Eye (tissue), 1 donor: ENCODE measurements at regions not wholly inside any gene's neighbourhood (a gene's known extent, or its start where the extent isn't known, plus 50 kb on each side); places are given as distances from the start of the nearest gene placed in this dataset.
"Not testable (repeated sequence)": the region's sequence is repeated elsewhere in the genome, so short reads cannot be mapped to it uniquely, and the experiment has no call there.

ENCODE experiments used
- DNase-seq: peaks from one replicate; pipeline ENCODE4 v3.0.0-alpha.2; 2015

DNA sequence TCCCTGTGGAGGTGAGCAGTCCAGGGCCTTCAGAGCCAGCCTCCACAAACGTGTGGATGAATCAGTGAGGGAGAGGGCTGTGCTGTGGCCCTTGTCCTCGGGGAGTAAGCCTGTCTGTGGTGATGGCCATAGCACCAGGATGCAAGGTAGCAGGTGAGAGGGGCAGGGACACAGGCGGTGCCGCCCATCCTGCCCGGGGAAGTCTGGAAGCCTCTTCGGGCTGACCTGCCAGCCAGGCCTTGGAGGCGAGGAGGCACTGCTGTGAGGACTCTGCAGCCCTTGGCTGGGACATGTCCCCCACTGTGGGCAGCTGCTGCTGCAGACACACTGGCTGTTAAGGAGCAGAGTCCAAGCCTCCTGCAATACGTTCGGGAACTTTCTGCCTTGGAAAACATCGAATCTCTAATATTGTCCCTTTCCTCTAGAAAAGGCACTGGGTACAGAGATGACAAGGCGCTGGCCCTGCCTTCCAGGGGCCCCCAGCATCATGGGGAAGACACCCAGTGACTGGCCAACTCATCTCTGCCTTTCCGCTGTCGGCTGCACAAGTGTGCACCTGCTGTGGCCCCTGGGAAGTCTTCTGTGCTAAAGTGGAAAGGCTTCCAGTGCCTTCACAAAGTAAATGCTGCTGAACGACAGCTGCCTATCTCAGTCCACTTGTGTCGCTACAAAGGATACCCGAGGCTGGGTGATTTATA, 101.4 kb downstream of the ADRA2C start:
- no peak for DNase-seq

DNA sequence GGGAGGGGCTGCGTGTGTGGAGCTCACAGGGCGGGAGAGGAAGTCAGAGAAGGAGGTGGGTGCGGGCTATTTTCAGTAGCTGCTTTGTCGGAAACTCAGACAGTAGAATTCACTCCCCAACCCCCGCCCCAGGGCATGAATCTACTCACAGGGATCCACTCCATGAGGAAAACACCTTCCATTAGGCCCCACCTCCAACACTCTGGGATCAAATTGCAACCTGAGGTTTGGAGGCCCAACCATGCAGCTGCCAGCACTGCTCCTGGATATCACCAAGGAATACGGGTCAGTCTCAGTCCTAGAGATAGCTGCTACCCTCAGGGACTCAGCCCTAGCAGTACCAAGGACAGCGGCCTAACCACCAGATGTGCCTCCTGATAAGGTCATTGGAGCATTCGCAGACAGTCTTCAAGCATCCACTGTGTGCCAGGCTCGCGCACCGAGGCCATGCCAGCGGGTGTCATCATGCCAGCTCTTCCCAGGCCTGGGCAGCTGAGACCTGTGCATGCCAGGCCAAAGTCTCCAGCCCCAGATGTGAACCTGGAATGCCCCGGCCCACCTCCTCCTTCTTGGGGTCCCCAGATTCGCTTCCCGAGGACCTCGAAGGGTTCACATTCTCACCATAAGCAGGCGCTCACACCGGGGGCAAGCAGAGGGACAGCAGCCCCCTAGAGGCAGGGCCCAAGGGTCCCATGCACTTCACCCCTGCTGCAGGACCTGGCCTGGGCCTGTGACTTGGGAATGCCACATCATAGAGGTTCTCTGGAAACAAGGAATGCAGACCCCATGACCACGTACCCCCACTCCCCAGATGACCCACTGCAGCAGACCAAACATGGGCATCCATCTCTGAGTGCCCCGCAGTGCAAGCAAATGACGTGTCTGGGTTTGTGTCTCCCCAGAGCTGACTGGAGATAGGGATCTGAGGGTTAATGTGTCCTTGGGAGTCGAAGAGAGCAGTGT, 102.3 kb downstream of the ADRA2C start:
- DNase-seq = peak; percentile 61

DNA sequence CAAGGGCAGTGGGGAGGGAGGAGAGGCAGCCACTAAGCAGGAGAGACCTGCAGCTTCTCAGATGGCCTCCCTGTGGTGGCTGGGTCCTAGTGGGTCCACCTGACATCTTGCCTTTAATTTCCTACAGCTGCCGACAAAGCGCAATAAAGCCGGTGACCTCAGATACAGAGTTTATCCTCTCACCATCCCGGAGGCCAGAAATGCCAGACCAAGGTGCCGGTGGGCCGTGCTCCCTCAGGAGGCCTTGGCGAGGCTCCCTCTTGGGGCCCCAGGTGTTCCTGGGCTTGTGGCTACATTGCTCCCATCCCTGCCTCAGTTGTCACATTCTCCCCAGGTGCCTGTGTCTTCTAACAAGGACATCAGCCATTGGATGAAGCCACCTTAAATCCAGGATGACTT, 103.0 kb downstream of the ADRA2C start:
- DNase-seq = no peak

DNA sequence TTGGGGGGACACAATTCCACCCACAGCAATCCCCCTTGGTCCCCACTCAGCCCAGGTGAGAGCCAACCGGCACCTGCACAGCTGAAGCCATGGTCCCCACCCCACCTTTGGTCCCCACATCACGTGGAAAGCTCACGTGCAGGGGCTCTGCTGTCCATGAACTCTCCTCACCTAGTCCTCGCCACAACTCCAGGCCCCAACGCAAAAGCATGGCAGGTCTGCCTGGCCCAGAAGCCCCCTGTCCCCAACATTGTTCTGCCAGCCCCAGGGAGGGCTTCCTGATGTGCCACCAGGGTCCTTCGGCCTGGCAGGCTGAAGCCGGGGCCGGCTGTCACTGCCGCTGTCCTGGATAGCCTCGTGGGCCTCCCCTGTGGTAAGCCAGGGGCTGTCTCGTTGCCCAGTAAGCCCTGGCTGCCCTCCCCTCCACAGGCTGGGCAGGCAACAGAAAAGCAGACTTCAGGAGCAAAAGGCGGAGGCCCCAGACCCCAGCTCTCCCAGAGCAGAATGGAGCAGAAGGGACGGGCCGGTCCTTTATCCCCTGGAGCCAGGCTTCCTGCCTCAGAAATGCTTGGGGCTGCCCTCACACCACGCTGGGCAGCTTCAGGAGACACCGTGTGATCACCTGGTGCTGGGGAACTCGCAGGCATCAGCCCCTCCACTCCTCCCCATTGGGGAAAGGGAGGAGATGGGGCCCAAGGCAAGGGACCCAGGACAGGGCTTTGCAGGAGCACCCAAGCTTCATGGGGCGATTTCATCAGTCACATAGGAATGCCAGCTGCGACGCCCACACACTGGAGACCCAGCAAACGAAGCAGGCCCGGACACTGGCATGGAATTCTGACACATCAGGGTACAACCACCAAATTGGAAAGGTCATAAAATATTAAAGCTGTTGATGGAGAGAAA, 103.7 kb downstream of the ADRA2C start:
- no peak for DNase-seq

DNA sequence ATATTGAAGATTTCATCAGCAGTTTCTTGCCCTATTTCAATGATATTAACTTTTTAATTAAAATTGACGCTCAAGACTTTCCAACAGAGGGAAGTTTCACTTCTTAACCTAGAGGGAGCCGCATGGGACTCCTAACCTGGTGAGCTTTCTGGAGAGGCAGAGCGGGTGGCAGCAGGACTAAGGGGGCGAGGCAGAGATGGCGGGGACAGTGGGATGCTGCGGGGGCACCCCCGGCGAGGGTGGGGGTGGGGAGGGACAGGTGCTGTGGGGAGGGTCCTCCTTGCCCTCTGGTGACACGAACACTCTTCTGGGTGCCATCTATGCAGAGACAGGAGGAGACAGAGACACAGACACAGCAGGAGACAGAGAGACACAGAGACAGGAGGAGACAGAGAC, 104.4 kb downstream of the ADRA2C start:
- DNase-seq = no peak

DNA sequence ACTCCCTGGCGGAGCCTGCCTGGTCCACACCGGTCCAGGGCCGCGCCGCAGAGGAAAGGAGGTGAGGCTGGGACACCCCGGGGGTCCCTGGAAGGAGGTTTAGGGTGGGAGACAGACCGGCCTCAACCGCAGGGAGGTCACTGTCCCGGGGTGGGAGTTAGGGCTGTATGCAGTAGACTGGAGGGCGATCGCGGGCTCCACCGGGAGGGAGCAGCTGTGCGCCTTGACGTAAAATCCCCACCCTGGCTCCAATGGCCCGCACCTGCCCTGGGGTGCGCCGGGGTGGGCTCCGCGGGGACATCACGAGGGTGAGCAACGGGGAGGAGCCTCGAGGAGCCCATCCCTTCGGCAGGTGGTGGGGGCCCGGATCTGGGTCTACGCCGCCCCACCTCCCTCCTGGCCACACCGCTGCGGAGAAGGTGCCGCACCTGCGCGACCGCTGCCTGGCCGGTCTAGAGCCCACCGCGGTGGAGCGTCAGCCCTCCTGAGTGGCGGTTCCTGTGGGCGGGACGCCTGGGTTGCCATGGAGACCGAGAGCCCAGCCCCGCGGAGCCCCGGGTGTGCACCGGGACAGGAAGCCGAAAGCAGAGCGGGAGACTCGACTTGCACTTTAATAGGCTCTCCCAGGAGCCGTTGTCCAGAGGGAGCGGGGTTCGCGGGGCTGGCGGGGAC, 105.1 kb downstream of the ADRA2C start:
- peak; percentile 67 for DNase-seq

DNA sequence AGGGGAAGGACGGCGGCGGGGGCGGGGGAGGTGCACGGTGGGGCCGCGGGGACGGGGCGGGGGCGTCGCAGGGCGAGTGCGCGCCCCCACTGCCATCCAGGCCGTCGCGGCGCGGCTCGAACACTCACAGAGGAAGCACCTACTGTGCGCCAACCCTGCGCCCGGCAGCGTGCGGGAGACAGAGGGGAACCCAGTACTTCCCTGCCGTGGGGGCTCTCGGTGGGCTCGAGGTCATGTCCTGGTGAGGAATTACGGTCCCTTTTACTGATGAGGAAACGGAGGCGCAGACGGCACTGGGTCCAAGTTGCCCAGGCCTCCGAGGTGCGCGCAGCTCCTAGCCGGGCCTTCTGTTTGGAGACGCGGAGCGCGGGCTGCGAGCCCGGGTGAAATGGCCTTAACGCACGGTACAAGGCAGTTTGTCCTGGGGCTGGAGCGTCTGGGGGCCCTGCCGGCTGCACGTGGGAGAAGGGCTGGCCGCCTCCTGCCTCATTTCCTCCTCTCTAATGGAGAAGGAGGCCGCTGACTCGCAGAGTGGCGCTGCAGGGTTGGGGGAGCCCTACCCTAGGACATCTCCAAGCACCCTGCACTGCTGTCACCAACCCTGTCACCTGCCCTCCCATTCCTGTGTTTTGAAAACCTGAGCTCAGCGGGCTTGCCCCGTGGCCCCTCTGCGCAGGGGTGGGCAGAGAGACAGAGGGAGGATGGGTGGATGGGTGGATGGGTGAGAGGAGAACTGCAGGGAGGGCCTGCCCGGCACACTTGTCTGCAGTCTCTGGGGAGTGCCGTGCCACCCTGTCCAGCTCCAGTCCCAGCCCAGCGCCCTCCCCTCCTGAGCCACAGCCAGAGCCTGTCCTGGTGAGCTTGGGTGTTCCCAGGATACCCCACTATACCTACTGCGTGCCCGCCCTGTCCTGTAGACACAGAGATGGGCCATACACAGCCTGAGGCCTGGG, 106.0 kb downstream of the ADRA2C start:
- no peak for DNase-seq

DNA sequence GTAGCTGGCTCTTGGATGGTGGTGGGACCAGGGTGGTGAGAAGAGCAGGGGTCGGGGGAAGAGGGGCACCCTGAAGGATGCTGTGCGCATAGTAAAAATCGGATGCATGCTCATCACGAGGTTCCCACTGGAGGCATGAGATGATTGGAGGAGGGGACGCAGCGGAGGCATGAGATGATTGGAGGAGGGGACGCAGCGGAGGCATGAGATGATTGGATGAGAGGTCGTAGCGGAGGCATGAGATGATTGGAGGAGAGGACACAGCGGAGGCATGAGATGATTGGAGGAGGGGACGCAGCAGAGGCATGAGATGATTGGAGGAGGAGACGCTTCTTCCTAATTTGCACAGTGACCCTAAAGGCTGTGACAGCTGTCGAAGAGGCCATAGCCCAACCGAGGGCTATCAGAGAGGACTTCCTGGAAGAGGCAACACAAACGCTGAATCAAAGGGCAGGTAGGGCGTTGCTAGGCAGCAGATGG, 106.7 kb downstream of the ADRA2C start:
- no peak for DNase-seq

DNA sequence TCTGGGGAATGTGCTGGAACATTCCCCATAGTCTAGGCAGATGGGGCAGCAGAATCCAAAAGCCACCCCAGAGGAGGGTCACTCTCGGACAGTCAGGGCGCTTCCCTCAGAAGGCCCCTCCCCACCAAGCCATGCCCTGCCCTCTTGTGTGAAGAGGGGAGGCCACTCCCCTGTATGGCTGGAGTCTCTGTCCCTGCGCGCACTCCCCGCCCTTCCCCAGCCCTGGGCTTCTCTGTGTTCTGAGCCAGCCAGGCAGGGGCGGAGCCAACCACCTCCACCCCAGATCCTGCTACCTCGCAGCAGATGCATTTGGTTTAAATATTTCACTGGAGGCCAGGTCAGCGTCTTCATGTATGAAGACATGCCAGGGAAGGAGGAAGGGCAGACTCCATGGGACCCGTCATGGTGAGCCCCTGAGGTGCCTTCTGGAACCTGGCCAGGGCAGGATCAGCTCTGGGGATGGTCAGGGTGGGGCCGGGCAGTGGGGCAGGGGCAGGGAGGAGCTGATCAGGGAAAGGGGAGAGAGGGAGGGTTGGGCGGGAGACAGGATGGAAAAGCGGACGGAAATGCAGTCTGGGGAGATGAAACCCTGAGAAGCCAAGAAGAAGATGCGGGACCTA, 107.3 kb downstream of the ADRA2C start:
- no peak for DNase-seq

DNA sequence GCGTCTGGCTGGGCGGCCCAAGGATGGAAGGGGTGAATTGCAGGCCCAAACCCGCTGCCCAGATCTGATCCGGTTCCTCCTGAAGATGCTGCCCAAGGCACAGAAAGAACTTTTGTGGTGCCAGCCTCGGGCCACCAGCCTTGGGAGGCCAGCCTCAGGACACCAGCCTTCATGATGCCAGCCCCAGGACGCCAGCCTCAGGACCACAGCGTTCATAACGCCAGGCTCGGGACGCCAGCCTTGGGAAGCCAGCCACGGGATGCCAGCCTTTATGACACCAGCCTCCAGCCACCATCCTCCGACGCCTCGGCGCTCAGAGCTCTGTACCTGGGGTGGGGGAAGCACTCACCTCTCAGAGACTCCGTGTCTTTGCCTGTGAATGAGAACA, 107.8 kb downstream of the ADRA2C start:
- DNase-seq = no peak

DNA sequence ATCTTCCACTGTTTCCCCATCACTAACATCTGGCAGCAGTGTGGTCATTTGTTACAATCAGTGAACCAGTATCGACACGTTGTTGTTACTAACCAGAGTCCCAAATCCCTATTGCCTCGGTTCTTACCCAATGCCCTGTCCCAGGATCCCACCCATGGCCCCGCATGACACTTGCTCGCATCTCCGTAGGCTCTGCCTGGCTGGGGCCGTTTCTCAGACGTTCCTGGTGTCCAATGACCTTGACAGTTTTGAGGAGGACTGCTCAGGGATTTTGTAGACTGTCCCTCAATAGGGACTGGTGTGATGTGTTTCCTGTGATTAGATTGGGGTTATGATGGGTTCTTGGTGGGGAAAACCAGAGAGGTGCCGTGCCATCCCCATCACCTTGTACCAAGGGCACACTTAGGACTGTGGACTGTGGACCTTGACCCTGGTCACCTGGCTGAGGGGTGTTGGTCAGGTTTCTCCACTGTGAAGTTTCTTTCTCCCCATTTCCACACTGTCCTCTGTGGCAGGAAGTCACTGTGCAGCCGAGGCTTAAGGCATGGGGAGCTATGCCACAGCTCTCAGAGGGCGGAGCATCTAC, 108.4 kb downstream of the ADRA2C start:
- DNase-seq = no peak

DNA sequence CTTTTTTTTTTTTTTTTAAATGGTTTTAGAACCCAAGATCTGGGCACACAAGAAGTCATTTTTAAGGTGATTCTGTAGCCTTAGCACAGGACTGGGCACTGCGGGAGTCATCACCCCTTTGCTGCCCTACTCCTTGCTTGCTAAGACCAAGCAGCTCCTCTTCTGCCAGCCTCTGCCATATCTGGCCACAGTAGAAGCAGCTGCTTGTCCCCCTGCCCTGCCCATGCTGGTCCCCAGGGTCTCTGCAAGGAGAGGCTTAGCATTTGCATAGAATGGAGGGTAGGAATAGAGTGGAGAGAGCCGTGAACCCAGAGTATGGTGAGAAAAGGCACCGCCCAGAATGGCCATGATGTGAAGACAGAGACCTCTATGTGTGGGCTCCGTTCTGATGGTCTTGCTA, 109.3 kb downstream of the ADRA2C start:
- DNase-seq = no peak

DNA sequence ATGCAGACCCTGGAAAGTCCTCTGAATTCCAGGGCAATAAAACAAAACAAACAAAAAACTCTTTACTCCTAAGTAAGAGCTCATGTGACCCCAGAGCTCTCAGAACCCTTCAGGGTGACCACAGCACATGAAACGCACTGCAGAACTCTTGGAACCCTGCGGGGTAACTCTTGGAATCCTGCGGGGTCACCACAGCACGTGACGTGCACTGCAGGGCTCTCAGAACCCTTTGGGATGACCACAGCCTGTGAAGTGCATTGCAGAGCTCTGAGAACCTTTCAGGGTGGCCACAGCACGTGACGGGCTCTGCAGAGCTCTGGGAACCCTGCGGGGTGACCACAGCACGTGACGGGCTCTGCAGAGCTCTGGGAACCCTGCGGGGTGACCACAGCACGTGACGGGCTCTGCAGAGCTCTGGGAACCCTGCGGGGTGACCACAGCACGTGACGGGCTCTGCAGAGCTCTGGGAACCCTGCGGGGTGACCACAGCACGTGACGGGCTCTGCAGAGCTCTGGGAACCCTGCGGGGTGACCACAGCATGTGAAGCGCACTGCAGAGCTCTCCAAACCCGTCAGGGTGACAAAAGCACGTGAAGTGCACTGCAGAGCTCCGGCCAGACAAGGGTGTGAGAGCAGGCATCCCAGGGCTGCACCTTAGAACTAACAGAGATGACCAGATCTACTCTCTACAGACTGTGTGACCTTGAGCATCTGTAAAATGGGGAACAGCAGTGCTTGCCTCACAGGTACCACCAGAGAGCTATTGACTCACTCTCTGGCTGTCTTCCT, 110.1 kb downstream of the ADRA2C start:
- not testable (repeated sequence) for DNase-seq

DNA sequence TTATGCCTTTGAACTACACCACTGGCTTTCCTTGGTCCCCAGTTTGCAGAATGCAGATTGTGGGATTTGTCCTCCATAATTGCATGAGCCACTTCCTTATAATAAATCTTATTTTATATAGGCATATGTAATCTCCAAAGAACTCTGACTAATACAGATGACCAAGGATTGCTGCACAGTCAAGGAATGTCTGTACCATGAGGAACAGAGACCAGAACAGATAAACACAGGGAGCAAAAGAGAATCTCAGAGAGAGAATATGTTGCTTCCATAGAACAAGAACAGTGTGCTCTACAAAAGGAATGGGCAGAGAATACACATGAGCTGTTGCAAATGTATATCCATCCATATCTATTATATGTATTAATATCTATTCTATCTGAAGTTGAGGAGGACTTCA, 111.1 kb downstream of the ADRA2C start:
- DNase-seq = no peak

DNA sequence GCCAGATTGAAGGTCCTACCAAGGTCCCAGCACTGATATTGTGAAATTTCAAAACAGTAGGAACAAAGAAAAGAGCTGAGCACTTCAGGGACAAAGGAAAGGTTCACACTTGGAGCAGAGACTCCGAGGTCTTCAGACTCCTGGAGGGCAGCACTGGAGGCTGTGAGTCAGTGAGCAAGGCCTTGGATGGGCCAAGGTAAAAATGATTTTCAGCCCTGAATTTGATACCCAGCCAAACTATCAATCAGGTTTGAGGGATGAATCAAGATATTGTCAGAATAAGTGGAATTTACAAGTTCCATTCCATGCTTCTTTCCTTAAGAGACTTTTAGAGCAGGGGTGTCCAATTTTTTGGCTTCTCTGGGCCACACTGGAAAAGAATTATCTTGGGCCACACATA, 111.7 kb downstream of the ADRA2C start:
- no peak for DNase-seq

DNA sequence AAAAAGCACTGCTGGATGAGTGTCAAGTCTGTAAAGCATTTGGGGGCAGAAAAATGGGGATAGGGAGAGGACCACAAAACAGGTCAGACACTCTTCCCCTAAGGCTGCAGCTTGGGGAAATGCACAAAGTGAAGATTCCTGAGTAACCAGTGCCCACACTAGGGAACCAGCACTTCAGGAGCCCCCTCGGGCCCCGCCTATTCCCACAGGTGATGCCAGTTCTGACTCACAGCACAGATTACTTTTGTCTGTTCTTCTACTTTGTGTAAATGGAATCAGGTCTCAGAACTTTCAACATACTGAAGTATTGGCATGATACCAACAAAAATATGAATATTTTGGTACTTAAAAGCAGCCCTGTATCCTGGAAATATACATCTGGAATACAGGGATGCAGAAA, 112.5 kb downstream of the ADRA2C start:
- no peak for DNase-seq

DNA sequence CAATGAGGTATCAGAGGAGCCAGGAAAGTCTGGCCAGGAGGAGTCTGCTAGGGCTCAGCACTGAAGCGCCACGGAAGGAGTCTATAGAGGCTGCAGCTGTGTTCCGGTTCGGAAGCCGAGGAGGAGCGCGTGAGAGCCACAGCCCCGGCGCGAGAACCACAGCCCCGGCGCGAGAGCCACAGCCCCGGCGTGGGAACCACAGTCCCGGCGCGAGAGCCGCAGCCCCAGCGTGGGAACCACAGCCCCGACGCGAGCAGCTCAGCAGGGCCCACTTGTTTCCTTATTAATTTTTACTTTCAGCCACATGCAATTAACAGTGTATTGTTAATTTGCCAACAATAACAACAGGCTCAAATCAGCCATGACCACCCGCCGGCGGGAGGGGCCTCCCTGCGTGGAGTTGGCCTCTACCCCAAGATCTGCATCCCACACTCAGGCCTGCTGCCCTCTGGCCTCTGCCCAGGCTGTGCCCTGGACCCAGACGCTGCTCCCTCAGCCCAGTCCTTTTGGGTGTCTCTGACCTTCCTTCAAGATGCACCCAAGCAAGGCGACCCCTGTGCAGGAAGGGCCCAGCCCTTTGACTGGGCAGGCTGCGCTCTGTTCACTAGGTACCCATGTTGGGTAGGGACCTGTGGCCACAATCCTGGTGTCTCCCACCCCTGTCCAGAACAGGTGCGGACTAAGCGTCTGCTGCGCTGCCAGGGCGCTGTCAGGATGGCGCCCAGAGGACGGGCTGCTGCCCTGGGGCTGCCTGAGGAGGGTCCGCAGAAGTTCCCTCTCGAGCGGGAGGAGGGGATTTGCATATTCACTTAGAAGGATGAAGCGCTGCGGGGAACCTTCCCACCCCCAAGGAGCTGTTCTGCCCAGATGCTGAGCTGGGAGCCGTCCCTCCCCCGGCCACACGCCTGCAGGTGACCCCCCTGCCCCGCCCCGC, 113.8 kb downstream of the ADRA2C start:
- DNase-seq = no peak

DNA sequence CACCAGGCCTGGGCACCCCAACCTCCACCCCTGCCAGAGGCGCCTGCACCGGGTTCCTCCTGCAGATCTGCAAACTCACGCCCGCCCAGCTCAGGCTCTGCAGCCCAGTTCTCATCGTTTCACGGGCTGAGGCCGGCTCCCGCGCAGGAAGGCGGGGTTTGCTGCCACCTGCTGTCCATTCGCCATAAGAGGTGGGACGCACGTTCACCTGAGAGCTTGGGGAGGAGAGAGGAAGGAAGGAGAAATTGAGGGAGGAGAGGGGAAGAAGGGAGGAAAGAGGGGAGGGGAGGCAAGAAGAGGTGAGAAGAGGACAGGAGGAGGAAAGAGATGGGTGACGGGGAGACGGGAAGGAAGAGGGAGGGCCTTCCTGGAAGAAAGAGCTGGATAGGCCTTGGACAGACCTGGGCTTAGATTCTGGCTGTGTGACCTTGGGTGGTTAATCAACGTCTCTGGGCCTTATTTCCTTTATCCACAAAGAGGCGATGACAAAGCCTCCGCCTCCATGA, 114.5 kb downstream of the ADRA2C start:
- peak; percentile 92 for DNase-seq
